ENCODE measurements at regions not wholly inside any gene's neighbourhood (a gene's known extent, or its start where the extent isn't known, plus 50 kb on each side); places are given as distances from the start of the nearest gene placed in this dataset.

DNA sequence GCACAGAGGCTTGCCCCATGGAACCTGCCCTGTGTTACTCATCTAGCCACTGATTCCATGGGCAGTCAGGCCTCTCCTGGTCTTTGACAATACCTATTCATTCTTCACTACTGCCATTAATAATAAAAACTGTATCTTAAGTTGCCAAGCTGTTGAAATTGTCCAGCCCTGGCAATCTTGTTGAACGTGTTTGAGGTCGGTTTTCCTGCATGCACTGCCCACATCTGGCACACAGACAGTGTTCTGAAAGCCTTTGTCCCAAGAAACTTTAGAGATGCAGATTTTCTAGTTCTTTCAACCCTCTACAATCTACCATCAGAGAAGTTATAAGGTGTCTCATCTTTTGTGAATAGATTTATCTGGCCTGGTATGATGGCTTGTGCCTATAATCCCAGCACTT, 567.2 kb upstream of the NECTIN3 start:
- TF ChIP-seq EZH2 (IDR thresholded peaks at IDR 0.05) (no peak), POLR2AphosphoS5 (IDR thresholded peaks at IDR 0.05; ENCODE audit: borderline replicate concordance, low read depth, low read length) (no peak), FOXP2 (optimal IDR thresholded peaks at IDR 0.05; ENCODE audit: control extremely low read depth, extremely low read length, insufficient read depth) (no peak)

Data from SK-N-MC (cell line).